GM18907 (cell line): ENCODE measurements at regions not wholly inside any gene's neighbourhood (a gene's known extent, or its start where the extent isn't known, plus 50 kb on each side); places are given as distances from the start of the nearest gene placed in this dataset.
"Not testable (repeated sequence)": the region's sequence is repeated elsewhere in the genome, so short reads cannot be mapped to it uniquely, and the experiment has no call there.

Source experiments
- ATAC-seq: cut with Tn5 transposase; IDR thresholded peaks from one replicate; pipeline ENCODE4 v1.9.1; 2021; ENCODE audit warnings: mild to moderate bottlenecking, moderate library complexity; ENCODE audit not compliant: unreplicated experiment

DNA sequence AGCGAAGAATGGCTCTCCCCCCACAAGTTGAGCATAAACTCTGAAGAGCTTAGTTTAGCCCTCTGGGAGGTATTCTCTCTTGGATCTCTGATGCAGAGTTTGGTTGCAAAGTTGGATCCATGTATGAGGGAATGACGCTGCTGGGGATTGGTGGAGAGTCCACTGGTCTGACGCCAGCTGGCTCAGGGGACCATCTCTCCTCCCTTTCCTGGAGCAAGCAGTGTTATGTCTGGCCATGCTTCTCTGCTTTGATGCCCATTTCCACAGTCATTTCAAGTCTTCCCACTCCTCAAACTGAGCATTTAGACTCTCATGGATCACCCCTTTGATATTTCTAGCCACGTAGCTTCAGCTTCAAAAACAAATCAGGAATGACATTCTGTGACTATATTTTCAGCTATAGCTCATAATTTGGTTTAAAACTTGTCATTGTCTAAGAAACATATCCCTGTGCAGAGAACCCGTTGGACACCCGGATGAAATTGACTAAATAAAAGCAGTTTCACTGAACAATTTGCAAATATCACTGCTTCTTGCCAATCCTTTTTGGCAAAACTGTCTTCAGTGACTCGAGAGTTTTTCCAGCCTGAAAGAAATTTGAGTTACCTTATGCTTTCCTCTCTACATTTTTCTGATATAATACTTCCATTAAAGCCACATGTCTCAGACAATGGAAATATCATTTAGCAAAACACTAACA lies 193.4 kb upstream of the CDH11 start:
- ATAC-seq = no peak

- ATAC-seq = no peak
Observed at GRCh38 chr16:65314627-65315008, 192.8 kb upstream of the CDH11 start.

GRCh38 chr16:65313936-65314626 lies 192.2 kb upstream of the CDH11 start:
- ATAC-seq = no peak

- ATAC-seq = no peak
Observed at GRCh38 chr16:65312795-65313194, 190.9 kb upstream of the CDH11 start.

GRCh38 chr16:65312071-65312470 lies 190.2 kb upstream of the CDH11 start:
- ATAC-seq = no peak

DNA sequence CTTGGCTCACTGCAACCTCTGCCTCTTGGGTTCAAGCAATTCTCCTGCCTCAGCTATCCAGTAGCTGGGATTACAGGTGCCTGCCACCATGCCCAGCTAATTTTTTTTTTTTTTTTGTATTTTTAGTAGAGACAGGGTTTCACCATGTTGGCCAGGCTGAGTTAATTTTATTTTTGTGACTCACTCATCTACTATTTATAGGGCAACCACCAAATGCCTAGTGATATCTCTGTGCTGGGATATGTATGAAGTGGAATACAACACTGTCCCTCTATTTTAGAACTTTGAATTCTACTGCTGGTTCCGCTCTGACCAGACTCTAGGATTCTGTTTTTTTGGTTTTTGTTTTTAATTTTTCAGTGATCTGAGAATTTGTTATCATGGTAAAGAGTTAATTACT lies 188.6 kb upstream of the CDH11 start:
- ATAC-seq = not testable (repeated sequence)

- no peak for ATAC-seq
Observed at GRCh38 chr16:65309354-65309753, 187.5 kb upstream of the CDH11 start.

- ATAC-seq = no peak
Observed at GRCh38 chr16:65308506-65308905, 186.6 kb upstream of the CDH11 start.

GRCh38 chr16:65307286-65307685 lies 185.4 kb upstream of the CDH11 start:
- no peak for ATAC-seq

DNA sequence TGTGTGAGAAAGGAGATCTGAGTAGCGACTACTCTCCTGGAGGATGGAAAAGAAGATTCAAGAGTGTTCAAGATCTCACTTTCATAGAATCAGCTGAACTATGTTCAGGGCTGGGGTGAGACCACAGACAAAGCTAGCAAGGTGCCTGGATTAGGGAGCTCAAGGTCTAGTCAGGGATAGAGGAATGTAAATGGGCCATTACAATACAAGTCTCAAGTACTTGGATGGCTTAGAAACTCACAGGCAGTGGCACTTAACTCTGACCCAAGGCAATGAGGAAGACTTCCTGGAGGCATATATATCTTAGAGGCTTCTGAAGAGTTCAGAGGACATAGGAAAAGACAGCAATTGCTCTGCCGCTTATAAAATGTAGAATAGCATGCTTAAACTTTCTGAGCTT lies 184.9 kb upstream of the CDH11 start:
- no peak for ATAC-seq

- ATAC-seq = no peak
Observed at GRCh38 chr16:65306300-65306699, 184.4 kb upstream of the CDH11 start.

DNA sequence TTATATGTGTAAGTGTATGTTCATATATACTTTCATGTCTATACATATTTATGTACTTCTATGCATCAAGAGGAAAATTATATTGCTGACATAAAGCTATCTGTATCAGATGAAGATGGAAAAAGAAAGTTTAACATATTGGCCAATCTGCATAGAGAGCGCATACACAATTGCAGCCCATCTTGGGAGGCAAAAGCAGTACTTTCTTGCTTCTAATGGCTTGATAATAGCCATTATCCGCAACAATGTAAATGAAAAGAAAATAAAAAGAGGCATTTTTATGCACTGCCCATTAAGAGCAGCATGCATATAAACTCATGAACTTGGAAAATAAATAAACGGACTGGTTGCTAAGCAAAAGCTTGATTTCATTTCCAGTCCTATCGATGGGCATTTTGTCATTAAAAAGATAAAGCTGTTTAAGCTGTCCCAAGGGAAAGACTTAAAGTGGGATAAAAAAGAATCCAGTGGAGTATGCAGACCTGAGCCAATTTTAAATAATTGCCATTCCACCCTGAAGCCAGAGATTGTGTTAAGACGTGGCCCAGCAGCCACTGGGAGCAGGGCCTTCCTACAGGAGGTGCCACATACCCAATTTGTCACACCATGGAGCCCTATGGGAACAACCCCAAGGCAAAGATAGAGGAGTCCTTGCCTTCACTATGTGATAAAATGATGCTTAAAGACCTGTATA lies 183.6 kb upstream of the CDH11 start:
- ATAC-seq = no peak

DNA sequence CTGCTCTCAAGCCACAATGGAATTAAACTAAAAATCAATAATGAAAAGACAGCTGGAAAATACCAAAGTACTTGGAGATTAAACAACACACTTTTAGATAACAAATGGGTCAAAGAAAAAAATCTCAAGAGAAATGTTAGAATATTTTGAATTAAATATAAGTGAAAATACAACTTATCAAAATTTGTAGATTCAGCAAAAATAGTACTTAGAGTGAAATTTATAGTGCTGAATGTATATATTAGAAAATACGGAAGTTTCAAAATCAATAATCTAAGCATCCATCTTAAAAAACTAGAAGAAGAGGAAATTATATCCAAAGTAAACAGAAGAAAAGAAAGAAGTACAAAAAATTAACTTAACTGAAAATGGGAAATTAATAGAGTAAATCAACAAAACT lies 179.2 kb upstream of the CDH11 start:
- ATAC-seq = no peak

GRCh38 chr16:65297453-65297852 lies 175.6 kb upstream of the CDH11 start:
- no peak for ATAC-seq

- no peak for ATAC-seq
Observed at GRCh38 chr16:65295527-65295926, 173.7 kb upstream of the CDH11 start.

GRCh38 chr16:65294708-65295107 lies 172.8 kb upstream of the CDH11 start:
- ATAC-seq = no peak

GRCh38 chr16:65294165-65294564 lies 172.3 kb upstream of the CDH11 start:
- no peak for ATAC-seq

GRCh38 chr16:65289022-65289421 lies 167.2 kb upstream of the CDH11 start:
- no peak for ATAC-seq

DNA sequence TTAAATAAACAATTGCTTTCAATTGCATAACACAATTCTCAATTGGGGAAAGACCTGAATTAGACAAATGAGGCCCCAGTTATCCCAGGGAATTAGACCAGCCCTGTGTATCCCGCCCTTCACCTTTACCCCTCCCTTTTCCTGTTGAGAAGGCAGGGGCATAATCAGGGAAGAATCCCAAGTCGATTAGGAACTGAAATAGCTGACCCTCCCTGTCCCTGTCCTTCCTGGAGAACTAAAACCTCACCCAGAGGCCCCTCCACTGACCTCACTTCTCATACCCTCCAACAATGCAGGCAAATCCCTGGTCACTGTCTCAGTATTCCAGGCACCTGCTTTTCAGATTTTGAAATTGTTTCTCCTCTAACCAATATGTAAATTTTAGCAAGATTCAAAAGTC lies 165.4 kb upstream of the CDH11 start:
- no peak for ATAC-seq

GRCh38 chr16:65285128-65286048 lies 163.5 kb upstream of the CDH11 start:
- ATAC-seq = no peak

DNA sequence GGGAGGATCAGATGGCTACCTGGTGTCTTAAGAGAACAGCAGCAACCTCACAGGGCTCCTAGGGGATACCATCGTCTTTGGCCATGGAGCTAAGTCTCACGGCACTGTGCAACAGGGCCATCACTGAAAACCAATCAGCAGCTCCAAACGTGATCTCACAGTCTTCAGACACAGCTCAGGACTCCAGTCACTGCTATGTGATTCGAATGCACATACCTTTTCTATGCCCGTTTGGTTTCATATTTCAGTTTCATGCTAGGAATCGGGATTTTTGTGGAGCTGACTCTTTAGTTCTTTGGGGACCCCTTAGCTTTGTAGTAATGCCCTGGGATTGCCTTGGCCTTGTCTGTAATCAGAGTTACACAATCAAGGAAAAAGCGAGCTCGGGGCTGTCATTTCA lies 162.8 kb upstream of the CDH11 start:
- no peak for ATAC-seq
